ENCODE measurements at regions not wholly inside any gene's neighbourhood (a gene's known extent, or its start where the extent isn't known, plus 50 kb on each side); places are given as distances from the start of the nearest gene placed in this dataset.
"Not testable (repeated sequence)": the region's sequence is repeated elsewhere in the genome, so short reads cannot be mapped to it uniquely, and the experiment has no call there.

GRCh38 chr1:67907467-67907866 is 74.2 kb upstream of the GNG12 start:
- peak; percentile 90 for DNase-seq (ENCODE audit: low read depth)

- DNase-seq (ENCODE audit: low read depth), result not testable (repeated sequence)
Measured at GRCh38 chr1:67906015-67906414, 72.7 kb upstream of the GNG12 start.

DNA sequence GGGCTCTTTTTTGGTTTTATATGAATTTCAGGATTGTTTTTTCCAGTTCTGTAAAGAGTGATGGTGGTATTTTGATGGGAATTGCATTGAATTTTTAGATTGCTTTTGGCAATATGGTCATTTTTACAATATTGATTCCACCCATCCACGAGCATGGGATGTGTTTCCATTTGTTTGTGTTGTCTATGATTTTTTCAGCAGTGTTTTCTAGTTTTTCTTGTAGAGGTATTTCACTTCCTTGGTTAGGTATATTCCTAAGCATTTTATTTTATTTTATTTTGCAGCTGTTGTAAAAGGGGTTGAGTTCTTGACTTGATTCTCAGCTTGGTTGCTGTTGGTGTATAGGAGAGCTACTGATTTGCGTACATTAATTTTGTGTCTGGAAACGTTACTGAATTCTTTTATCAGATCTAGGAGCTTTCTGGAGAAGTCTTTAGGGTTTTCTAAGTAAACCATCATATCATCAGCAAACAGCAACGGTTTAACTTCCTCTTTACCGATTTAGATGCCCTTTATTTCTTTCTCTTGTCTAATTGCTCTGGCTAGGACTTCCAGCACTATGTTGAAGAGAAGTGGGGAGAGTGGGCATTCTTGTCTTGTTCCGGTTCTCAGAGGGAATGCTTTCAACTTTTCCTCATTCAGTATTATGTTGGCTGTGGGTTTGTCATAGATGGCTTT is 69.4 kb upstream of the GNG12 start:
- not testable (repeated sequence) for DNase-seq (ENCODE audit: low read depth)

DNA sequence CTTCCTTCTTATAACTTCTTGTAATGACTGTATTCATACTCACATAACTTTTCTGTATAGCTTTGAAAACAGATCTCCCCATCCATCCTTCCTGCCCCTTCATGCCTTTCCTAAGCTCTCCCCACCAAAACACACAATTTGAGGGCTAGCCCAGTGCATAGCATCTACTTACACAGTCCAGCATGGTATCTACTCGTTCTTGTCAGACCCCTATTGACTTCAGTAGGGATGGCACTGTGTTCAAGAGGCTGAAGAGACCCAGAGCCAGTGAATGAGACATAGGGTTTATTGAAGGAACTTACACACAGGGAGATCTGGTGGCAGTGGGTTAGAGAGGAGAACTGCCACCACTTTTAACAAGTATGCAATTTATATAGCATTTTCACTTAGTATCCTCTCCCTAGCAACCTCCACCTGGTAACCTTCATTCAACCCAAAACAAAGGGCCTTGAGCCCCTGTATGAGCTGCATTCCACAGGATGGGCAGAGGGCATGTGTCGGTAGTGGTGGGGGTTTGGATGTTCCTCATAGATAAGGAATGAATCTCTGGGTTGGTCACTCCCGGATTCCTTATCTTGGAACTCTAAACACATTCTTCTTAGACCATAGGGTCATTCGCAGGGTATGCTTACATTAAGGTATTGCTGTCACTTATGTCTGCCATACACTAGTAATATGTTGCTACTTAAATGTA is 64.9 kb upstream of the GNG12 start:
- DNase-seq (ENCODE audit: low read depth), result peak; percentile 47

DNA sequence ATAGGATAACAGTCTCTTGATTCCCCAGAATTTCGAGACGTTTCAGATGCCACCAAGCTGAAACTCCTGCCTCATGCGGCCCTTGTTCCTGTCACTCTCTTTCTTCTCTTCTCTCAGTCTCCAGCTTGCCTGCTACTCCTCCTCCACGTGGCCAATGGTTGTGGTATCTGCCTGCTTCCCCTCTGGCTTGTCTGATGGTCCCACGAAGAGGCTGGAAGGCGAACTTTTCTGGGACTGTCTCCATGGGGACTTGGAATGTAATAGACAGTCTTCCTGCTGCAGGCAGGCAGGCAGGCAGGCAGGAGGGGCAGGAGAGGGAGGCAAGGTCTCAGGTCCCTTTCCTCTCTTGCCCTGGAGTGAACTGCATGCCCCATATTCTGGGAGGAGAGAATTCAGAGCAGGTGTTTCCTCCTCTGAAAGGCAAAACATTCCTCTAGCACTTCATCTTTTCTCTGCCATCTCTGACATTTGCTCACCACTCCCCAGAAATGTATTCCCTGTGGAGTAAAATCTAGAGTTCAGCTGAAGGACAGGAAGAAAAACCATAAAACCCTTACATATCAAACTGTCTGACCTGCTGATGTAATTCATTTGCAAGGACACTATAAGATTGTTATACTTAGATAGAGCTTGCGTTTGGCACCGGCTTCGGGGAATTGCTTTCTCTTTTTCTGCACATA is 64.1 kb upstream of the GNG12 start:
- no peak for DNase-seq (ENCODE audit: low read depth)

DNA sequence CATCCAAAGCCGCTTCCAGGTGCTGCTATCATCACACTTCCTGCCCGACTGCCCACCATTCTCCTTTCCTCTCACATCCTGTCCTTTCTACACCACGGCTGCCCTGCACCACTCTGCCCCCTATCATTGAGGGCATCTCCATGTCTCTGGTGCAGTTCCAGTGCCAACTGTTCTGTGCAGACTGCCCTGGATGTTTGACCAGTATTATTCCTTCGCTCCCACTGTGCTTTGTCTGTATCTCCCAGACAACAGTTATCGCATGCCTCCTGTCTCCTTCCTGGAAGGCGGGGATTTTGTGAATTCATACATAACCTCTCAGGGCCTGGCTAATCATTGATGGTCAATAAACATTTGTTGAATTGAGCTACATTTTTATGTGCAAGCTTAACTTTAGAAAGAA is 63.6 kb upstream of the GNG12 start:
- DNase-seq (ENCODE audit: low read depth), result no peak

- no peak for DNase-seq (ENCODE audit: low read depth)
Measured at GRCh38 chr1:67894981-67895735, 61.9 kb upstream of the GNG12 start.

- peak; percentile 70 for DNase-seq (ENCODE audit: low read depth)
Measured at GRCh38 chr1:67893126-67893495, 59.8 kb upstream of the GNG12 start.

DNA sequence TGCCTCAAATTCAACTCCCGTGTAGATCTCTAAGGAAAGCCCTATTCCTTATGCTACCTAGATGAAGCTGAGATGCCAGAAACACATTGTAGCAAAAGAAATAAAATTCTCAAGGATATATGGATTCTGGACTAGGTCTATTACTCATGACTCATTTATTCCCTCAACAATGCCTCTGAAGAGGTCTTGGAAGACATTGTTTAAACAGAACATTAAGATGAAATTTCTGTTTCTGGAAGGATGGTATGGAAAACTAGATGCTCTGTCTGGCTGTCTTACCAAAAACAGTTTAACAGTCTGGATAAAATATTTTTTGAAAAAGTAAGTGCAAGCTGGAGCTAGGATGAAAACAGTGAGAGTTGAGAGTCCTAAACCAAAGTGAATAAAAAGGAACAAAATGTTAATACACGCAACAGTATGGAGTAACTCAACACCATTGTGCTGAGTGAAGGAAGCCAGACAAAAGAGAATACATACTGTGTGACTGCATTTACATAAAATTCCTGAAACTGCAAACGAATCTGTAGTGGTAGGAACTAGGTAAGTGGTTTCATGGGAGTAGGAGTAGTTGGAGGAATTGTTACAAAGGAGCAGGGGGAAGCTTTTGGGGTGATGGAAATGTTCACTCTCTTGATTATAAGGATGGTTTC is 59.3 kb upstream of the GNG12 start:
- no peak for DNase-seq (ENCODE audit: low read depth)

DNA sequence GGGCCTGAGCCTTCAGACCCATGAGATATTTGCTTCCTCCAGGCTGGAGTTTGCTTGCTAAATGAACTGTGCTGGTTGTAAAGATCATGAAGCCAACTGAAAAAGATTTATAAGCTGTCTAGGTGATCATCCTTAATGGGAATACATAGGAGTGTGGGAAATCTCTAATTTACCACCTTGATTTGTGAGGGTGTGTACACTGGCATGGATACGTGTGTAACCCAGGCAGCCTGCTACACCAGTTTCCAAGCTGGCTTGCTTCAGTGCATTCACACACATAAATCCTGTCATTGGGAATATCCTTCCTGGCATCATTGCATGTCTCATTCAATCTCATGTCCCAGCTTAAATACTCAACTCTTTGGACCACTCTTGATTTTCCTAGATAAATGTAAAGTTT is 57.6 kb upstream of the GNG12 start:
- no peak for DNase-seq (ENCODE audit: low read depth)

- peak; percentile 91 for DNase-seq (ENCODE audit: low read depth)
Measured at GRCh38 chr1:67889953-67890567, 56.8 kb upstream of the GNG12 start.

DNA sequence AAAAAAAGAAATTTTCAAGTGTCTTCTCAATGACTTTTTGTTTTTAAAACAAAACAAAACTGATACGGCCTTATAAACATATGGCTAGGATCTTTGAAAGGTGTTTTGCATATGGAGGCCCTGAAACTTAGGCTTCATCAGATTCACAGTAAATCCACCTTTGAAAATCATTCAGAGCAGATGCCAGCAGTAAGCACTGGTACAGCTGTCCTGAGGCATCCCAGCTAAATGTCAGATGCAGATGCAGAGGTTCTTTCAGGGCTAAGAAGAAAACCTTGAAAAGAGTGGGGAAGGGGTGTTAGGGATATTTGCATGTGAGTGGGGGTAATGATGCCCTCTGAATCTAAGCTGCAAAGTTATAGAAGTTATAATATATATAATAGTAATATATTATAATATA is 56.2 kb upstream of the GNG12 start:
- no peak for DNase-seq (ENCODE audit: low read depth)

DNA sequence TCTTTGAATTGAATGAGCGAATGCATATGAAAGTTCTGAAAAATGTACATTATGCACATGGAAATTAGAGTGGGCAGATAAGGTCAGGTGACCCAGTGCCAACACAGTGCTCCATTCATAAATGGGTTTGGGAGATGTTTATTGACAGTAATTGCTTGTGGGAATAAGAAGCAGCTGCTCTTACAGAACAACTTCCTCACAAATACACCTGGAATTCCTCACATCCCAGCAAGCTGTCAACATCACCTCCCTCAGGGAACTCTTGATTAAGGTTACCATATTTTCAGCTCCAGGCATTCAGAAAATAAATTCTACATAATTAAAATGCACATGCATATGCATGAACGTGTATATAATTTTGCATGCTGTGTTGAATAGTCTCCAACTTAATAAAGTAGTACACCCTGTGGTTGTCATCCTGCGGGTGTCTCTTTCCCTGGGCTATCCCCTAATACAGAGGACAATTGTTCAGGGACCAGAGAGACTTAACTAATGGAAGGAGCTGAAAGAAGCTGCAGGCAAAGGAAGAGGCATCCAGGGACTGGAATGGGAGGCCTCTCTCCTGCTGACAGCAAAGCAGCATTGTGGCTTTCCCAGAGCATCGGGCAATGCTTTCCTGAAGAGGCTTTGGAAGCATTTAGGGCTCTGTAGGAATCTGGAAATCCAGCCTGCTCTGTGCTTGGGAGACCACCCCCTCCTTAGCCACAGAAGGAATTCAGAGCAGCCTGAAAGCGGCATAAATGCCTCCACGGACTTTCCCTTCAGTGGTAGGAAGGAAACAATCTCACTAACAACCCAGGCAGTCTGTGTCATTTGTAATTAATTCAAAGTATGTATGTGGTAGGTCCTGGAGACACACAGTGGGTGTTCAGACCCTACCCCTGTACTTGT is 55.2 kb upstream of the GNG12 start:
- DNase-seq (ENCODE audit: low read depth), result peak; percentile 61

GRCh38 chr1:67887146-67887545 is 53.9 kb upstream of the GNG12 start:
- no peak for DNase-seq (ENCODE audit: low read depth)

DNA sequence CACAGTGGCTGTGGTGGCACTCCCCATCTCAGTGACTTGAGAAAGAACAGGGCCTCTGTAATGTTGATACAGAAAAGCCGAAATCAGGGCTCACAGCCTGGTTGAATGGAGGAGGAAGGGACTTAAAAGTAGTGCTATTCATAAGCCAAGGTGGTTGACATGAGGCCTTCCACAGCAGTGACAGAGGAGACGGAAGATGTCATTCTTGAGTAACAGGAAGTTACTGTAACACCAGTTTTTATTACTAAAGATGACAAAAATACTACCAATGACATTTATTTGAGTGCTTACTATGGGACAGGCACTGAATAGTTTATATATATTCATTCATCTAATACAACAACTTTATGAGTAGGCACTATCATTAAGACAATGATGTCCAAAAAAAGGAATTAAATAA is 52.8 kb upstream of the GNG12 start:
- DNase-seq (ENCODE audit: low read depth), result no peak

DNA sequence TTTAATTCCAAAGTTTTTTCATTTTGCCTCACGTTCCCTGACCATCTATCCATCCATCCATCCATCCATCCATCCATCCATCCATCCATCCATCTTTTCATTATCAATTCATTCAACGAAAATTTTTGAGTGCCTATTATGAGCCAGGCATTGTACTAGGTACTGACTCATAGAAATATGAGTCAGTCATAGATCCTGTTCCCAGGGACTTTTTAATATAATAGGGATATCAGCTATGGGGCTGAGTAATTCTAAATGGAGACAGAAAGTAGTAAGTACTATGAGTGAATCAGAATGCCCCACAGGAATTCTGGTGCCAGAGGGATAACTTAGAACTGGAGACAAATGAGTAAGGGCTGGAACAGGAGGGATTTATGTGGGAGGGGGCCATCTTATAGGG is 49.8 kb upstream of the GNG12 start:
- peak; percentile 80 for DNase-seq (ENCODE audit: low read depth)

Data from RPMI7951 (cell line).